AG08396 (cell line): ENCODE measurements at regions not wholly inside any gene's neighbourhood (a gene's known extent, or its start where the extent isn't known, plus 50 kb on each side); places are given as distances from the start of the nearest gene placed in this dataset.
A peak's percentile ranks its signal among the peaks of the same experiment; 100 is the strongest.

Experiments used
- DNase-seq: peaks from one replicate; pipeline ENCODE4 v3.0.0; 2012; ENCODE audit warnings: low spot score, mixed read lengths

DNA sequence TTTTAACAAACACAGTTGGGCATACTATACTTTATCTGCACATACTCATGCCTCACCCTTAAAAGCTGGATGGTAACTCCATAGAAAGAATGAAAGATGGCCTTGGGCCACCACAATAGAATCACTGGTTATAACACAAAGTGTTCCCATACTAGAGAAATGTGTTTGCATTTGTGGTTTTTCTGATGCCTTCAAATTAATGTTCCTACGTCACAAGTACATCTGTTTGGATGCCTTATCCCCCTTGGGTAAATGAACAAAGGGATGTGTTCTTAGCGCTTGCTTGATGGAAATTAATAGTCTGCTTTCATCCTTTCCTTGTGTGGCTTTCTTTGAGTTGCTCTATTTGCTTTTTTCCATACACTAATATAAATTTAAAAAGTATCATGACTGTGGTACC, 291.1 kb upstream of the PDE4D start:
- no peak for DNase-seq

DNA sequence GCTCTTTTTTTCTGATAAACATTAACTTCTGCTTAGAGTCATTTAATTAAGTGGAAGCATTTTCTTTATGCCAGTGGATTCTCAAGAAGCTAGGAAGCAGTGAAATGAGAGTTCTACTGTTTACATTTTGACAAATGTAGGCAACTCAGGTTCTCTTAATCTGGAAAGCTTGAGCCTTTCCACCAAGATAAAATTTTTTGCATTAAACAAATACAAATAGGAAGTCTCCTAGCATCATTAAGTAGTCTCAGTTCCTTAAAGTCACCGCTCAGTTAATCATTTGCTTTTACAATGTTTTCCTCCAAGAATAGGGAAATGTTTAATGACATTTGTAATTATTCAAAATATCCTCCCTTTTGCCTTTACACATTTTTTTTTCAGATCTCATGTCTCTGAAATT, 290.4 kb upstream of the PDE4D start:
- no peak for DNase-seq

- DNase-seq = no peak
Measured at GRCh38 chr5:60178101-60178500, 284.6 kb upstream of the PDE4D start.

DNA sequence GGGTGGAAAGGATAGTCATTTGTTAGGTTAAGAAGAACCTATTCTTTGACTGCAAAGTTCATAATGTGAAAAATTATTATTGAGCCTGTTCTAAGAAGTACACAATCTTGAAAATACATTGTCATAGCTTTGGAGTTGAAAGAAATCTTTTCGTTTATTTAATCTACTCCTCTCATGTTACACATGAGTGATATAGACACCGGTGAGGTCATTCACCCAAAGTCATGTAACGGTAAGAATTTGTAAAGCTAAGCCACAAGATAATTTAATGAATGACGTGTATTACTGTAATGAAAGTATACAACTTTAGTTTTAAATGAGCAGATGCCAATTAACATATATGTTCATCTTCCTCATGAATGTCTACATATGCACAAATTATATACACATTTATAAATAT, 284.1 kb upstream of the PDE4D start:
- no peak for DNase-seq

- DNase-seq = no peak
Measured at GRCh38 chr5:60173667-60174066, 280.1 kb upstream of the PDE4D start.

DNA sequence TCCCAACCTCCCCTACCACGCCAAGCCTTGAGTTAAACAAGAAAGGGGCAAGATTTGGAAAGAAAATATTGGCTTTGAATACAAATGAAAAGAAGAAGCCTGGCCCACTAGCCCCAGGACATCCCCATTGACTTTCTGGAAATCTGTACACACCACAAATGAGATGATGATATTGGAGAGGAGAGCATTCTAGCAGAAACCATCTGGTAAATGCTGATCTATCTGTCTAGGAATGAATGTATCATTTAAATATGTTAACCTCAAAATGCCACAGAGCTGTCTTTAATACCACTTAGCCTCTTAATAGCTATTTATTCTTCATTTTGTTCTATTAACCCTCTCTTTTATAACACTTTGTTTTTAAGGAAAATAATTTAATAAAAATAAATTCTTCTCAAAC, 270.2 kb upstream of the PDE4D start:
- DNase-seq = no peak

DNA sequence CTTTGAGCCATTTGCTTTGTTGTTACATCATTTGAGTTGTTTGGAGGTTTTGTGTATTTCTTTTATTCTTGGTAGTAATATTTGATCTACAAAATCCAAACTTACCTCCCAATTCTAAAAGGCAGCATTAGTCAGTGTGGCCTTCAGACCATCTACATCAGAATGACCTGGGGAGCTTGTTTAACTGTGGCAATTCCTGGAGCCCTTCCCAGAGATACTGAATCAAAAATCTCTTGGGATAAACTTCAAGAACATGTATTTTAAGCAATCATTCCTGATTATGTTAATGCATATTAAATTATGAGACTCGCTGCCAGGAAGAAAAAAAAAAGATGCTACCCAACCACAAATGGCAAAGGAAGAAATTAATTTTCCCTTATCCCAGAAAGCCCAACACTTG, 268.9 kb upstream of the PDE4D start:
- no peak for DNase-seq

DNA sequence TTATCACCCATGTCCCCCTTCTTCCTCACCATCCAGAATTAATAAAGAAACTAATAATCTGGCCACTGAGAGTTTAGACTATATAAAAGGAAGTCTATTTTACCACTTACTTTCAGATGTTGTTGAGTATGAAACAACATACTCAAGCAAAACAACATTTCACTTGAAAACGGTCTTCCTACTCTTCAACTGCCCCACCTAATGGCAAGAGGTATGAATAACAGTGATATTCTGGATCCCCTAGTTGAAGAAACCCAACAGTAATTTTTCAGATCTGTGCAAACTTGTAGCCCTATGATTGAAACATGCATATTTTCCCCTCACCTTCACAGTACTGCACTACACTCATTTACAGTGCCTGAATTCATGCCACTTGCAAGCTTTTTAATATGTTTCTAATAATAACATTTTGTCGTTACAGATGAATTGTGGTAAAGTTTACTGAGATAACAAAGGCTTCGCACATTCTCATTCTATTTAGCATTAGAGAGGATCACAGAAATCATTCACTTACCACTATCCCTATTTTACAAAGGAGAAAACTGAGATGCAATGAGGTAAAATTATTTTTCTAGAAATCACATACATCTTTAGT, 267.9 kb upstream of the PDE4D start:
- DNase-seq = peak; percentile 2

DNA sequence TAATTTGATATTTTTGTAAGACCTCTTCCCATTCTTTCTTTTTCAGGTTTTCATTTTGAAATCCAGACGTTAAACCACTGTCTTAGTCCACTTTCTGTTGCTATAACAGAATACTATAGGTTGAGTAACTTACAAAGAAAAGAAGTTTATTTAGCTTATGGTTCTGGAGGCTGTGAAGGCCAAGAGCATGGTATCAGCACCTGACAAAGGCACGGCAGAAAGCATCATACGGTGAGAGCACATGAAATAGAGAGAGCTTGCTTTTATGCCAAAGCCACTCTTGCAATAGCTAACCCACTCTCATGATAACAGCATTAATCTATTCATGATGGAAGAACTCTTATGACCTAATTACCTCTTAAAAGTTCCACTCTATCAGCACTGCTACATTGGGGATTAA, 255.6 kb upstream of the PDE4D start:
- DNase-seq = no peak

DNA sequence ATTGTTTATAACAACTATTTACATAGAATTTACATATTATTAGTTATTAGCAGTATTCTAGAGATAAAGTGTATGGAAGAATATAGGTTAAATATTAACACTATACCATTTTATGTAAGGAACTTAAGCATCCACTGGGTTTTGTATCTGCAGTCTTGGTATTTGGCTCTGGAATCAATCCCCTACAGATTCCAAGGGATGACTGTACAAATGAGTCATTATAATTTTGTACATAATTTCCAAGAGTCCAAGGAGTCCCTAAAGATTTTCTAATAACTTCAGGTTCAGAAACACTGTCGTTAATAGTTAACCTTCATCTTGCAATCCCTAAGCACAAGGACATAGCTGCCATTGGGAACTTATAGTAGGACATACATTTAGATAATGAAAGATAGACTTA, 254.8 kb upstream of the PDE4D start:
- DNase-seq = no peak

- no peak for DNase-seq
Measured at GRCh38 chr5:60147791-60148190, 254.3 kb upstream of the PDE4D start.

GRCh38 chr5:60143942-60144549, 250.5 kb upstream of the PDE4D start:
- no peak for DNase-seq

DNA sequence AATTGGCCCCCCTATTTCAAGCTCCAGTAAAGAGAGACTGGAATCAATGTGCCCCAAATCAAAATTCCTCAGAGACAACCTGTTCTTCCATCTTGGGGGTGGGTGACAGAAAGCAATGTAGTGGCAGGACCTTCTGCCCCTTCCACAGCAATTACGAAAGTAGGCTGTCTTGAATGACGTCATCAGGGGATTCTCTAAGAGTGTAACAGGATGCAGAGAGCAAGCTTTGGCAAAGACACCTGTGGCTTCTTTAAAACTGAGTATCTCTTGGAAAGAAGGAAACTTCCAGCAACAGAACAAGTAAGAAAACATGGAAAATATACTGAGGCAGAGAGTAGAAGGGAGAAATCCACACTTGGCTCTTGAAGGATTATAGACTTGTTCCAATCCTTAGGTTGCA, 247.6 kb upstream of the PDE4D start:
- no peak for DNase-seq

DNA sequence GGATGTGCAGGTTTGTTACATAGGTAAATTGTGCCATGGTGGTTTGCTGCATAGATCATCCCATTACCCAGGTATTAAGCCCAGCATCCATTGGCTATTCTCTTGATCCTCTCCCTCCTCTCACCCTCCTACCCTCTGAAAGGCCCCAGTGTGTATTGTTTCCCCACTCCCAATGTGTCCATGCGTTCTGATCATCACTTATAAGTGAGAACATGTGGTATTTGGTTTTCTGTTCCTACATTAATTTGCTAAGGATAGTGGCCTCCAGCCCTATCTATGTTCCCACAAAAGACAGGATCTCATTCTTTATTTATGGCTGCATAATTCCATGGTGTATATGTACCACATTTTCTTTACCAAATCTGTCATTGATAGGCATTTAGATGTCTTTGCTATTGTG, 243.3 kb upstream of the PDE4D start:
- DNase-seq = no peak

GRCh38 chr5:60131504-60131903, 238.0 kb upstream of the PDE4D start:
- no peak for DNase-seq

GRCh38 chr5:60125636-60126035, 232.1 kb upstream of the PDE4D start:
- DNase-seq = no peak

GRCh38 chr5:60102961-60103693, 209.6 kb upstream of the PDE4D start:
- DNase-seq = no peak

GRCh38 chr5:60101573-60101972, 208.0 kb upstream of the PDE4D start:
- no peak for DNase-seq

DNA sequence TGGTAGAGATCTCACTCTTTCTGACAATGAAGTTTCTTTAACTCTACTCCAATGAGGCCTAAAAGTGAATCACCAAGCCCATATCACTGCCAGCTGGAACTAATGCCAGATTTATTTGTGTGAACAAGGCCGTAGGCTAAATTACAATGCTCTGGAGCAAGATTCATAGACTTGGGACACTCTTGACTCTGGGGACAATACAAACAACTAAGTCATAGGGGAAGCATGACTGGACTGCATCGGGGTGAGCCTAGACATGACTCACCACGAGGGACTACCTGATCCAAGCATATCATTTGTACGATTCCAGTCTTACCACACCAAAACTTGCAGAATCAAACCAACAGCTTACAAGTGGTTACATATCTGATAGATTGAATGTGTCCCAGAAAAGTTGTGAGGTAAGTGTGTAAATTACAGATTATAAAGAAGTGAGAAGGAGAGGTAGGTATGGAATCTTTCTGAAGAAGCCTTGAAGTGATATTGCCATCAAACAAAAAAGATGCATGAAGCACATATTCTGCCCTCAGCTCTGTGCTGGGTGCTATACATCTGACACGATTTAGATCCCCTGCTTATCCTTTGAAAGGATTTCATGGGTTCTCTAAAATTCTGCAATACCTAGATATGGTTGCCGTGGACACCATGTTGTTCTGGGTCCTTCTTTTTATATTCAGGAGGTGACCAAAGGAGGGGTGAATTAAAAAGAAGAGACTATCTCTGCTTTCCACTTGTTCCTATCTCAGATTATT, 199.3 kb upstream of the PDE4D start:
- DNase-seq = no peak

- no peak for DNase-seq
Measured at GRCh38 chr5:60086583-60086982, 193.1 kb upstream of the PDE4D start.

DNA sequence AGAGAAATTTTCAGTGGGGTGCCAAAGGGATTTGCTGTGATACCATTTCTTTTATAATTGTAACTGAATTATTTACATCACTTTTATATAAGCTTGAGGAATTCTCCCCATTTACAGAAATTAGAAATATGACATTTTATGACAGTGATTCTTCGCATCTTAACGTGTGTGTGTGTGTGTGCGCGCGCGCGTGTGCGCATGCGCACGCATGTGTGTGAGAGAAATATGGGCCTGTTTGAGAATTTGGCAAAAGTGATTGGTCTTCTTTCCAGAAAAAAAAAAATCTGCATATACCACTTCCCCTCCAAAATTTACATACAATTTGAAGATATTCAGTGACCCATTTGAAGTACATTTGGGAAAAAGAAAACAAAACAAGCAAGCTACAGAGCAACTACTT, 190.7 kb upstream of the PDE4D start:
- no peak for DNase-seq

- no peak for DNase-seq
Measured at GRCh38 chr5:60077292-60077691, 183.8 kb upstream of the PDE4D start.

DNA sequence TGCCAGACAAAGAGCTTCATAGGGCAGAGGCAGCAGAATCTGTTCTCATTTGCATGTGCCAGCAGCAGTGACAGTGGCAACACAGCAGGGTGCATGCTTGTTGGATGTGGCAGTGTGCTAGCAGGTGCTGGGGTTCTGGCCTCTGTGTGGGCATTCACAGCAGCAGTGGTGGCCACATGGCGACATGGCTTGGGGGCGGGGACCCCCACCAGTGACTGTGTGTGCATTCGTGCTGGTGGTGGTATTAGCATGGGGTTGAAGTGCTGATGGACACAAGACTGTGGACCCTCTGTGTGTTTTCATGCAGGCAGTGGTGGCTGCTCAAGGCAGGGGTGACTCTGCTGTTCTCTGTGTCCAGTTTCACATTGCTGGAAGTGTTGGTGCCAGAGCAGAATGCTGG, 183.2 kb upstream of the PDE4D start:
- DNase-seq = no peak
